Activated CD4-positive, alpha-beta T cell treated with anti-CD3 and anti-CD28 coated beads, Interleukin-2, amount 50 U/mL, for 1 hour (primary cell): ENCODE measurements at regions not wholly inside any gene's neighbourhood (a gene's known extent, or its start where the extent isn't known, plus 50 kb on each side); places are given as distances from the start of the nearest gene placed in this dataset.
"Not testable (repeated sequence)": the region's sequence is repeated elsewhere in the genome, so short reads cannot be mapped to it uniquely, and the experiment has no call there.

ENCODE experiments used
- DNase-seq: peaks from one replicate; pipeline ENCODE4 v3.0.0-alpha.2; 2020

DNA sequence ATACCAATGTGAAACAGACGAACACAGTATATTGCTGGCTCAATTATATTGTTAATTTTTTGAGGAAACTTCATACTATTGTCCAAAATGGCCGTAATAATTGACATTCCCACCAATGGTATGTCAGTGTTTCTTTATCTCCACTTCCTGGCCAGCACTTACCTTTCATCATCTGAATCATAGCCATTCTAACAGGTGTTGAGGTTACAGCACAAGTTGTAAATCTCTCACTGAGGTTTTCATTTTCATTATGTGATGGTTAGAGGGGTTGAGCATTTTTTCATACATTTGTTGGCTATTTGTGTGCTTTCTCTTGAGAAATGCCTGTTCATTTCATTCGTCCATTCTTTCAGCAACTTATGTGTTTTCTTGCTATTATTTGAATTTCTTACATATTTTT is 824.0 kb downstream of the UQCRFS1 start:
- DNase-seq, result no peak

DNA sequence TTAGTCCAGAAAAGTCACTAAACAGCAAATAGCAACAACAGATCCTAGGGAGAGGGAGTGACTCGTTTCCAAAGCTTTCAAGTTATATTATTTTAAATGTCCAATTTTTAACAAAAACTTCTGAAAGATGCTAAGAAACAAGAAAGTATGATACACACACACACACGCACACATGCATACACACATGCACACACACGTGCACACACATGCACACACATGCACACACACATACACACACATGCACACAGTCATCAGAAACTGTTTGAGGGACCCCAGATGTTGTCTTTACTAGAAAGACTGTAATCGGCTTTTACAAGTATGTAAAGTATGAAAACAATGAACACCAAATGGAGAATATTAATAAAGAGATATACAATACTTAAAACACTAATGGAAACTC is 825.4 kb downstream of the UQCRFS1 start:
- DNase-seq, result no peak

DNA sequence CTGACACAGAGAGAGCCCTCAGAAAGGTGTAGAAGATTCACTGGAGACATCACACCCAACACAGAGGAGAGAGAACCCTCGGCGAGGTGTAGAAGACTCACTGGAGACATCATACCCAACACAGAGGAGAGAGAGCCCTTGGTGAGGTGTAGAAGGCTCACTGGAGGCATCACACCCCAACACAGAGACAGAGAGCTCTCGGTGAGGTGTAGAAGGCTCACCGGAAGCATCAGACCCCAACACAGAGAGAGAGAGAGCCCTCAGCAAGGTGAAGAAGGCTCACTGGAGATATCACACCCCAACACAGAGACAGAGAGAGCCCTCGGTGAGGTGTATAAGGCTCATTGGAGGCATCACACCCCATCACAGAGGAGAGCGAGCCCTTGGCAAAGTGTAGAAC is 826.5 kb downstream of the UQCRFS1 start:
- DNase-seq, result no peak

DNA sequence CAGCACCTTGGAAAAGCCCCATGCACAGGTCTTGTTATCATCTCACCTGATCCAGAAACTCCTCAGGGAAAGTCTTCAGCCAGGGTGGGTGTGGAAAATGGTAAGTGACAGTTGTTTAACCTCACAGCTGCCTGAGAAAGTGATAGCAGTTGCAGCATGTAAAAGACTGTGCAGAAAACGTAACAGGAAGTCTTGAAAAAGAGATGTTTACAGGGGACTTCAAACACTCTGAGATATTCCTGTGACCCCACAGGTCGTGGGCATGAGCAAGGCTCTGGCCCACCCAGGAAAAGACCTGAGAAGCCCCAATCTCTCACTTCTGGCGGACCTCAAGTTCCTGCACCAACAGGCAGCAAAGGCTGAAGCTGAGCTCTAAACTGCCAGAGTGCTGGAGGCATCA is 826.9 kb downstream of the UQCRFS1 start:
- DNase-seq, result no peak

DNA sequence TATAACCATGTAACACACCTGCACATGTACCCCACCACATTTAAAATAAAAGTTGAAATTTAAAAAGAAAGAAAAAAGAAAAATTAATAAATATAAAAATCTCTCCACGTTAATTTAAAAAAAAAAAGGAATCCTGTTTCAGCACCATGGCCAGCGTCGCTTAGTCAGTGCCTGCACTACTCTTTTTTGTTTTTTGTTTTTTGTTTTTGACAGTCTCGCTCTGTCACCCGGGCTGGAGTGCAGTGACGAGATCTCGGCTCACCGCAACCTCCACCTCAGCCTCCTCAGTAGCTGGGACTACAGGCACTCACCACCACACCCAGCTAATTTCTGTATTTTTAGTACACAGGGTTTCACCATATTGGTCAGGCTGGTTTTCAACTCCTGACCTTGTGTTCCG is 835.9 kb downstream of the UQCRFS1 start:
- no peak for DNase-seq

DNA sequence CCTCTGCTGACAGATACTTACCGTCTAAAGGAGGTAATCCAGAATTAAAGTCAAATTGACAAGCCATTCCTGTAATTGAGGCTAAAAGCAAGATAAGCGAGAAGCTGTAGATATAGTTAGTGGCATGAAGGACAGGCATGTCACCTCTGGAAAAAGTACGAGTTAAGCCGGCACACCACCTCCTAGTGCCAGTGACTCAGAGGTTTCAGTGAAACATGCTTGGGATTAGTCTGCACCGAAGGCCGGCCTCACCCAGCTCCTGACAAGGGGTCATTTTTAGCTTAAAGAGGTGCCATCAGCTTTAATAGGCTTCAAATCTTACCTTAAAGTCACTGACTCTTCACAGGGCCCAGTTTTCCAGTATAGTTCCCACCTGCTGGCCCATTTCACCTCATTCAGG is 838.0 kb downstream of the UQCRFS1 start:
- no peak for DNase-seq

DNA sequence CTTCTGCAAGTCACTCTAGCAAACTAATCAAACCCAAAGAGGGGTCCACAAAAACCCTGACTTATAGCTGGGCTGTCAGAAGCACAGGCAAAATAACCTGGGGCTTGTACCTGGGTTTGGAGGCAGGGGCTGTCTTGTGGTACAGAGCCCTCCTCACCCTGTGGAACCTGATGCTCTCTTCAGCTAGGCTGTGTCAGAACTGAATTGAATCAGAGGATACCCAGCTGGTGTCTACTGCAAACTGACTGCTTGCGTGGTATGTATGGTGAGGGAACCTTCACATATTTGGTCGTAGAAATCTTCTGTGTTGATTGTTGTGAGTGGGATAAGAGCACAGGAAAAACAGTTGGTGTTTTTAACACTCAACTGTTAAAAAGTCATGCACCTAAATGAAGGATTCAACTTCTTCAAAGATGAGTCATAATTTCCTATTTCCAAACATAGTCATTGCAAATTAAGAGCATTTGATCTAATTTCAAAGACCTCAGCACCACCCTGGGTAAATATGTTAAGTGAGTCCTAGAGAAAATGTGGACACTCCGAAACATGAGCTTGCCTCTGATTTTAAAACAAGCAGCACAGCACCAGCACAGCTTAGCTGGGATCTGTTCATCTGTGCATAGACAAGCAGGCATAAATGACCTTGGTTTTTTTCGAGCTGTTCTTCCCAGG is 840.2 kb downstream of the UQCRFS1 start:
- DNase-seq, result no peak

GRCh38 chr19:28367146-28367545 is 845.8 kb downstream of the UQCRFS1 start:
- DNase-seq, result no peak

GRCh38 chr19:28363254-28363653 is 849.7 kb downstream of the UQCRFS1 start:
- no peak for DNase-seq

GRCh38 chr19:28359431-28360414 is 853.2 kb downstream of the UQCRFS1 start:
- no peak for DNase-seq

GRCh38 chr19:28358633-28359032 is 854.3 kb downstream of the UQCRFS1 start:
- no peak for DNase-seq

DNA sequence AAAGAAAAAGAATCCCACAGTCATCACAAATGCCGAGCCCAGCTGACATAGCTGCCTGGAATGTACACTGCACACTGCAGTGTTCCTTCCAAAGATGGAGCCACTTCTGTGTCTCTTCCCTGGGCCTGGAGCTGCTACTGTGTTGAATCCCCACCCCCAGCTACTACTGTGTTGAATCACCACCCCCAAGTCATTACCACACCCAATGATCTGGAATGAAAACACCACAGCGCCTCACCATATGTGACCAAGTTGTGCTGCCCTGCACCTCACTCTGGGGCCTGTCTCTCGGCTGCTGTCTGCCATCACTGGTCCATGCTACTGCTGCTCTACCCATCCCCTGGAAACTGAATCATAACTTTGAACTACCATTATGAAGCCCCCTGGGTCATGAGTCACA is 861.2 kb downstream of the UQCRFS1 start:
- no peak for DNase-seq

DNA sequence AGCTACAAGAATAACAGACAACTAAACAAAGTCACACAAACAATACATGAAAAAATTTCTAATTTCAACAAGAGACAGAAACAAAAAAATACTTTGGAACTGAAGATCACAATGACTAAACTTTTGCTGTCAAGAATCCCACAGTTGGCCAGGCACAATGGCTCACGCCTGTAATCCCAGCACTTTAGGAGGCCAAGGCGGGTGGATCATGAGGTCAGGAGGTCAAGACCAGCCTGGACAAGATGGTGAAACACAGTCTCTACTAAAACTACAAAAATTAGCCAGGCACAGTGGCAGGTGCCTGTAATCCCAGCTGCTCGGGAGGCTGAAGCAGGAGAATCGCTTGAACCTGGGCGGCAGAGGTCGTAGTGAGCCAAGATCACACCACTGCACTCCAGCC is 861.6 kb downstream of the UQCRFS1 start:
- not testable (repeated sequence) for DNase-seq

GRCh38 chr19:28350673-28351072 is 862.3 kb downstream of the UQCRFS1 start:
- DNase-seq, result no peak

DNA sequence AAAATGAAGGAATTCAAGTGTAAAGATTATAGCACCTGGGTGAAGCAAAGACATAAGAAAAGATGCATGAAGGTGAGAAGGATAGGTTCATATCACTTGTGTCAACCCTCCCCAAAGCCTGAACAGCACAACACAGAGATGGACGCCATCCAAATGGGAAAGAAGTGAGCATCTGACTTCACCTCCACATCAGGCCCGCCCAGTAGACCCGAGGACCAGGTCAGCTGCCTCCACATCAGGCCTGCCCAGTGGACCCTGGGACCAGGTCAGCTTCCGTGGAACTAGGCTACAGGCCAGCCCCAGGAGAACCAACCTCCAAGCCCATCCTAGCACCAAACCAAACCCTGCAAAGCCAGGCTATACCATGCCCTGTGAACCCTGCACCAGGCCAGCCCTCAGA is 862.9 kb downstream of the UQCRFS1 start:
- DNase-seq, result no peak

DNA sequence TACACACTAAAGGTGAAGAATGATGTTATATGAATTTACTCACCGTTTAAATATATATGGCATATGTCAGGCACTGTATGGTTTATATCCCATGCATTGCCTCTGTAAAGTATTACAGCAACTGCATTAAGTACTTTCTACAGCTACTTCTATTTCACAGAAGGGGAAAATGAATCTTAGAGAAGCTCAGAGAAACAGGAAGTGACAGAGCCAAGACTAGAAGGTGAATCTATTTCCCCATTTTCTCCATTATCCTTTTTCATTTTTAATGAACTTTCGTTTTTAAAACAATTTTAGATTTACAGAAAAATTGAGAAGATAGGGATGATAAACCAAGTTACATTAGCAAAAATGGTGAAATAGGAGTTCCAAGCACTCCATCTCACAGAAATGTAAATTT is 863.3 kb downstream of the UQCRFS1 start:
- no peak for DNase-seq

- no peak for DNase-seq
These were observed 867.1 kb downstream of the UQCRFS1 start for GRCh38 chr19:28345811-28346210.

- no peak for DNase-seq
These were observed 871.1 kb downstream of the UQCRFS1 start for GRCh38 chr19:28341810-28342350.

- DNase-seq, result no peak
These were observed 878.5 kb downstream of the UQCRFS1 start for GRCh38 chr19:28334419-28334818.

GRCh38 chr19:28333909-28334308 is 879.0 kb downstream of the UQCRFS1 start:
- DNase-seq, result no peak

GRCh38 chr19:28332886-28333285 is 880.1 kb downstream of the UQCRFS1 start:
- DNase-seq, result no peak

- no peak for DNase-seq
These were observed 880.6 kb downstream of the UQCRFS1 start for GRCh38 chr19:28332351-28332750.

GRCh38 chr19:28331596-28331995 is 881.4 kb downstream of the UQCRFS1 start:
- DNase-seq, result no peak

DNA sequence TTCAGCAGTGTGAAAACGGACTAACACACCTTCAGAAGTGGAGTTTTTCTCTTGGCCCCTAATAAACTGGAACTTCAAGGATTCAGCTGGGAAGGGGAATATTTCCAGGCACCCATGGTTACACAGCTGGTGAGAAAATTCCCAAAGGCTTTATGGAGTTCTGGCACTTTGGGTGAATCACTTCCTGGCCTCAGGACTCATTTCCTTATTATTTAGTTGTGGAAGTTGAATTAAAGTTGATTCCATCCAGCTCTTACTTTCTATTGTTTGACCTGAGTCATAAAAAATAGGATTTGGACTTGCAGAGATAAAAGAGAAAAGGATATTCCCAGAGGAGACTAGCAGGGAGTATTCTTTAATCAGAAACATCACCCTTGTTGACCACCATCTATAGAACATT is 882.1 kb downstream of the UQCRFS1 start:
- no peak for DNase-seq
